ENCODE measurements at regions not wholly inside any gene's neighbourhood (a gene's known extent, or its start where the extent isn't known, plus 50 kb on each side); places are given as distances from the start of the nearest gene placed in this dataset.

GRCh38 chrX:42978655-42979379 is 200.9 kb upstream of the PPP1R2C start:
- no peaks in the 10 kb centered on the region for H3K4me1 ChIP-seq (ENCODE audit: low read length)
- H3K4me2 ChIP-seq (ENCODE audit: low read depth, low read length, poor library complexity, severe bottlenecking) = no peak overlapping the region
- H3K79me2 ChIP-seq (ENCODE audit: low read length) = no peaks in the 10 kb centered on the region
- no peaks in the 10 kb centered on the region for H3K9me2 ChIP-seq (replicated peaks; ENCODE audit: insufficient read depth, low read length)
- H3K9me3 ChIP-seq (ENCODE audit: low read length) = peaks cover 37% of the 10 kb centered on the region
- H3K4me3 ChIP-seq (ENCODE audit: low read length) = no peak overlapping the region
- no peaks in the 10 kb centered on the region for H4K20me1 ChIP-seq (ENCODE audit: insufficient read depth, low read depth, low read length)
- no peak for DNase-seq
- H3K27ac ChIP-seq (ENCODE audit: low read length) = no peak overlapping the region
- H3K27me3 ChIP-seq (ENCODE audit: low read length) = no peaks in the 10 kb centered on the region
- H3K9ac ChIP-seq (ENCODE audit: low read length) = no peak overlapping the region
- no peak overlapping the region for H2AFZ ChIP-seq (ENCODE audit: low read length)
- H3K36me3 ChIP-seq (ENCODE audit: insufficient read depth, low read length) = no peaks in the 10 kb centered on the region

GRCh38 chrX:42988700-42989099 is 210.7 kb upstream of the PPP1R2C start:
- Histone ChIP-seq H3K36me3 (ENCODE audit: insufficient read depth, low read length) (no peaks in the 10 kb centered on the region), H2AFZ (ENCODE audit: low read length) (no peak overlapping the region), H3K4me3 (ENCODE audit: low read length) (no peak overlapping the region), H4K20me1 (ENCODE audit: insufficient read depth, low read depth, low read length) (no peaks in the 10 kb centered on the region), H3K9me2 (replicated peaks; ENCODE audit: insufficient read depth, low read length) (no peaks in the 10 kb centered on the region), H3K4me1 (ENCODE audit: low read length) (no peaks in the 10 kb centered on the region), H3K27me3 (ENCODE audit: low read length) (no peaks in the 10 kb centered on the region), H3K79me2 (ENCODE audit: low read length) (no peaks in the 10 kb centered on the region), H3K9ac (ENCODE audit: low read length) (no peak overlapping the region), H3K9me3 (ENCODE audit: low read length) (peaks cover 27% of the 10 kb centered on the region), H3K27ac (ENCODE audit: low read length) (no peak overlapping the region), H3K4me2 (ENCODE audit: low read depth, low read length, poor library complexity, severe bottlenecking) (no peak overlapping the region)
- no peak for DNase-seq

- no peaks in the 10 kb centered on the region for H4K20me1 ChIP-seq (ENCODE audit: insufficient read depth, low read depth, low read length)
- no peak overlapping the region for H3K4me3 ChIP-seq (ENCODE audit: low read length)
- no peak for DNase-seq
- no peaks in the 10 kb centered on the region for H3K4me1 ChIP-seq (ENCODE audit: low read length)
- H3K36me3 ChIP-seq (ENCODE audit: insufficient read depth, low read length) = no peaks in the 10 kb centered on the region
- H3K27ac ChIP-seq (ENCODE audit: low read length) = no peak overlapping the region
- no peaks in the 10 kb centered on the region for H3K9me2 ChIP-seq (replicated peaks; ENCODE audit: insufficient read depth, low read length)
- no peak overlapping the region for H3K9ac ChIP-seq (ENCODE audit: low read length)
- no peaks in the 10 kb centered on the region for H3K79me2 ChIP-seq (ENCODE audit: low read length)
- no peak overlapping the region for H3K4me2 ChIP-seq (ENCODE audit: low read depth, low read length, poor library complexity, severe bottlenecking)
- no peaks in the 10 kb centered on the region for H3K27me3 ChIP-seq (ENCODE audit: low read length)
- H3K9me3 ChIP-seq (ENCODE audit: low read length) = peaks cover 23% of the 10 kb centered on the region
- H2AFZ ChIP-seq (ENCODE audit: low read length) = no peak overlapping the region
Measured at GRCh38 chrX:42992199-42992943, 214.4 kb upstream of the PPP1R2C start.

GRCh38 chrX:42996861-42997260 is 218.9 kb upstream of the PPP1R2C start:
- Histone ChIP-seq H3K4me1 (ENCODE audit: low read length) (no peaks in the 10 kb centered on the region), H3K4me3 (ENCODE audit: low read length) (no peak overlapping the region), H3K27me3 (ENCODE audit: low read length) (no peaks in the 10 kb centered on the region), H3K27ac (ENCODE audit: low read length) (no peak overlapping the region), H3K4me2 (ENCODE audit: low read depth, low read length, poor library complexity, severe bottlenecking) (no peak overlapping the region), H3K9me2 (replicated peaks; ENCODE audit: insufficient read depth, low read length) (no peaks in the 10 kb centered on the region), H2AFZ (ENCODE audit: low read length) (no peak overlapping the region), H3K79me2 (ENCODE audit: low read length) (no peaks in the 10 kb centered on the region), H3K9ac (ENCODE audit: low read length) (no peak overlapping the region), H4K20me1 (ENCODE audit: insufficient read depth, low read depth, low read length) (no peaks in the 10 kb centered on the region), H3K9me3 (ENCODE audit: low read length) (peaks cover 12% of the 10 kb centered on the region), H3K36me3 (ENCODE audit: insufficient read depth, low read length) (no peaks in the 10 kb centered on the region)
- no peak for DNase-seq

- no peaks in the 10 kb centered on the region for H3K9me2 ChIP-seq (replicated peaks; ENCODE audit: insufficient read depth, low read length)
- no peaks in the 10 kb centered on the region for H3K4me1 ChIP-seq (ENCODE audit: low read length)
- no peak overlapping the region for H2AFZ ChIP-seq (ENCODE audit: low read length)
- no peaks in the 10 kb centered on the region for H4K20me1 ChIP-seq (ENCODE audit: insufficient read depth, low read depth, low read length)
- peaks cover 7% of the 10 kb centered on the region for H3K9me3 ChIP-seq (ENCODE audit: low read length)
- H3K4me2 ChIP-seq (ENCODE audit: low read depth, low read length, poor library complexity, severe bottlenecking) = no peak overlapping the region
- H3K27ac ChIP-seq (ENCODE audit: low read length) = no peak overlapping the region
- no peak overlapping the region for H3K4me3 ChIP-seq (ENCODE audit: low read length)
- no peak overlapping the region for H3K9ac ChIP-seq (ENCODE audit: low read length)
- no peaks in the 10 kb centered on the region for H3K36me3 ChIP-seq (ENCODE audit: insufficient read depth, low read length)
- H3K79me2 ChIP-seq (ENCODE audit: low read length) = no peaks in the 10 kb centered on the region
- DNase-seq = no peak
- no peaks in the 10 kb centered on the region for H3K27me3 ChIP-seq (ENCODE audit: low read length)
Measured at GRCh38 chrX:43000121-43000520, 222.2 kb upstream of the PPP1R2C start.

- Histone ChIP-seq H3K4me3 (ENCODE audit: low read length) (no peak overlapping the region), H3K9ac (ENCODE audit: low read length) (no peak overlapping the region), H3K4me1 (ENCODE audit: low read length) (no peaks in the 10 kb centered on the region), H2AFZ (ENCODE audit: low read length) (no peak overlapping the region), H3K4me2 (ENCODE audit: low read depth, low read length, poor library complexity, severe bottlenecking) (no peak overlapping the region), H3K9me2 (replicated peaks; ENCODE audit: insufficient read depth, low read length) (no peaks in the 10 kb centered on the region), H3K36me3 (ENCODE audit: insufficient read depth, low read length) (no peaks in the 10 kb centered on the region), H3K79me2 (ENCODE audit: low read length) (no peaks in the 10 kb centered on the region), H4K20me1 (ENCODE audit: insufficient read depth, low read depth, low read length) (no peaks in the 10 kb centered on the region), H3K9me3 (ENCODE audit: low read length) (peaks cover under 1% of the 10 kb centered on the region; the same call in 1 of the 2 replicates), H3K27ac (ENCODE audit: low read length) (no peak overlapping the region), H3K27me3 (ENCODE audit: low read length) (no peaks in the 10 kb centered on the region)
- no peak for DNase-seq
Measured at GRCh38 chrX:43002526-43003203, 224.7 kb upstream of the PPP1R2C start.

GRCh38 chrX:43003204-43003565 is 225.2 kb upstream of the PPP1R2C start:
- no peaks in the 10 kb centered on the region for H4K20me1 ChIP-seq (ENCODE audit: insufficient read depth, low read depth, low read length)
- H3K36me3 ChIP-seq (ENCODE audit: insufficient read depth, low read length) = no peaks in the 10 kb centered on the region
- H3K9me3 ChIP-seq (ENCODE audit: low read length) = peaks cover 3% of the 10 kb centered on the region; the same call in 1 of the 2 replicates
- no peaks in the 10 kb centered on the region for H3K9me2 ChIP-seq (replicated peaks; ENCODE audit: insufficient read depth, low read length)
- H3K9ac ChIP-seq (ENCODE audit: low read length) = no peak overlapping the region
- no peaks in the 10 kb centered on the region for H3K27me3 ChIP-seq (ENCODE audit: low read length)
- H3K4me1 ChIP-seq (ENCODE audit: low read length) = no peaks in the 10 kb centered on the region
- H3K4me3 ChIP-seq (ENCODE audit: low read length) = no peak overlapping the region
- DNase-seq = no peak
- no peaks in the 10 kb centered on the region for H3K79me2 ChIP-seq (ENCODE audit: low read length)
- H2AFZ ChIP-seq (ENCODE audit: low read length) = no peak overlapping the region
- H3K4me2 ChIP-seq (ENCODE audit: low read depth, low read length, poor library complexity, severe bottlenecking) = no peak overlapping the region
- H3K27ac ChIP-seq (ENCODE audit: low read length) = no peak overlapping the region

GRCh38 chrX:43003939-43004338 is 226.0 kb upstream of the PPP1R2C start:
- H3K27ac ChIP-seq (ENCODE audit: low read length) = no peak overlapping the region
- H3K4me1 ChIP-seq (ENCODE audit: low read length) = no peaks in the 10 kb centered on the region
- no peak overlapping the region for H2AFZ ChIP-seq (ENCODE audit: low read length)
- H3K36me3 ChIP-seq (ENCODE audit: insufficient read depth, low read length) = no peaks in the 10 kb centered on the region
- H3K27me3 ChIP-seq (ENCODE audit: low read length) = no peaks in the 10 kb centered on the region
- H3K9me3 ChIP-seq (ENCODE audit: low read length) = peaks cover 9% of the 10 kb centered on the region; the same call in 1 of the 2 replicates
- H3K4me3 ChIP-seq (ENCODE audit: low read length) = no peak overlapping the region
- H4K20me1 ChIP-seq (ENCODE audit: insufficient read depth, low read depth, low read length) = no peaks in the 10 kb centered on the region
- H3K9me2 ChIP-seq (replicated peaks; ENCODE audit: insufficient read depth, low read length) = no peaks in the 10 kb centered on the region
- H3K4me2 ChIP-seq (ENCODE audit: low read depth, low read length, poor library complexity, severe bottlenecking) = no peak overlapping the region
- DNase-seq = no peak
- no peak overlapping the region for H3K9ac ChIP-seq (ENCODE audit: low read length)
- H3K79me2 ChIP-seq (ENCODE audit: low read length) = no peaks in the 10 kb centered on the region

All from Karpas-422 (cell line).